HCT116 (cell line): ENCODE measurements at regions not wholly inside any gene's neighbourhood (a gene's known extent, or its start where the extent isn't known, plus 50 kb on each side); places are given as distances from the start of the nearest gene placed in this dataset.

Experiments
- CBX3 ChIP-seq: IDR thresholded peaks from 2 replicates; pipeline ENCODE4 v1.6.1; 2012; ENCODE audit warnings: low read depth
- ELF1 ChIP-seq: IDR thresholded peaks from 2 replicates; pipeline ENCODE4 v1.6.1; 2012; ENCODE audit warnings: low read depth, borderline replicate concordance
- POLR2A ChIP-seq: IDR thresholded peaks from 2 replicates; pipeline ENCODE4 v1.7.0; 2011; ENCODE audit warnings: borderline replicate concordance; ENCODE audit not compliant: insufficient read depth, insufficient read length; ENCODE audit errors: extremely low read depth
- RAD21 ChIP-seq: IDR thresholded peaks from 2 replicates; pipeline ENCODE4 v1.6.1; 2012; ENCODE audit warnings: low read depth, mild to moderate bottlenecking
- TCF7L2 ChIP-seq: IDR thresholded peaks from 2 replicates; pipeline ENCODE4 v1.7.0; 2011; ENCODE audit warnings: borderline replicate concordance, inconsistent platforms; ENCODE audit not compliant: insufficient read depth, insufficient read length; ENCODE audit errors: extremely low read depth
- ZNF274 ChIP-seq: fragments of 200-500 bp; sonication (Bioruptor generic); IDR thresholded peaks from 2 replicates; pipeline ENCODE4 v1.6.1; 2014; ENCODE audit warnings: mild to moderate bottlenecking, low read depth, low read length, inconsistent platforms
- TF ChIP-seq, protein P1 (sequence below), 3 experiments: fragments of 200-600 bp in 1 of 3; sonication (generic) in 1 of 3; IDR thresholded peaks in 2 of 3; conservative IDR thresholded peaks in 1 of 3; 2 replicates each; pipeline ENCODE4 v1.5.1; 2012 to 2017; ENCODE audit warnings: low read depth in 2 of 3, low read length in 2 of 3, antibody characterized with exemption in 1 of 3, borderline replicate concordance in 1 of 3, control low read depth in 1 of 3, mild to moderate bottlenecking in 1 of 3, mixed read lengths in 1 of 3, mixed run types in 1 of 3, moderate library complexity in 1 of 3; ENCODE audit not compliant: insufficient read depth in 1 of 3
- TF ChIP-seq, protein P2 (sequence below): IDR thresholded peaks from 2 replicates; pipeline ENCODE4 v1.6.1; 2011; ENCODE audit warnings: mild to moderate bottlenecking, low read length, moderate library complexity; ENCODE audit not compliant: insufficient replicate concordance; ENCODE audit errors: extremely low read depth
- TF ChIP-seq, protein P3 (sequence below): IDR thresholded peaks from 2 replicates; pipeline ENCODE4 v1.6.1; 2012

DNA sequence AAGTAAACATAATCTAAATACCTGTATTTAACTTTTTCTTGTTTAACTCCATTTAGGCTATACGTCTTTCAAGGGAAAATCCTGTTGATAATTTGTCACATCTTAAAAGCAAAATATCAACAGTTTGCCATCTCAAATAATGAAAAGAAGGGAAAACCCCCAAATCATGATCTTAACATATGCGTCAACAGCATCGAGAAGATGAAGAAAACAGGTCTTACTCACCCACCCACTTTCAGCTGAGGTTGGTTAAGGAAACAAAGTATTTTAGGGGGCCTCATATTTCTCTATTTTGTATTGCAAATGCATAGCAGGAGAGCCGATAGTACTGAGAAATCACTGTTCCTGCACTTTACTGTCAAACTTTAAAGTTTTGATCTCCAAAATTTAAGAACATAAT lies 143.1 kb upstream of the COPS8 start:
- TF ChIP-seq ELF1, result no peak
- TF ChIP-seq POLR2A, result no peak
- TF ChIP-seq, protein P1, sequence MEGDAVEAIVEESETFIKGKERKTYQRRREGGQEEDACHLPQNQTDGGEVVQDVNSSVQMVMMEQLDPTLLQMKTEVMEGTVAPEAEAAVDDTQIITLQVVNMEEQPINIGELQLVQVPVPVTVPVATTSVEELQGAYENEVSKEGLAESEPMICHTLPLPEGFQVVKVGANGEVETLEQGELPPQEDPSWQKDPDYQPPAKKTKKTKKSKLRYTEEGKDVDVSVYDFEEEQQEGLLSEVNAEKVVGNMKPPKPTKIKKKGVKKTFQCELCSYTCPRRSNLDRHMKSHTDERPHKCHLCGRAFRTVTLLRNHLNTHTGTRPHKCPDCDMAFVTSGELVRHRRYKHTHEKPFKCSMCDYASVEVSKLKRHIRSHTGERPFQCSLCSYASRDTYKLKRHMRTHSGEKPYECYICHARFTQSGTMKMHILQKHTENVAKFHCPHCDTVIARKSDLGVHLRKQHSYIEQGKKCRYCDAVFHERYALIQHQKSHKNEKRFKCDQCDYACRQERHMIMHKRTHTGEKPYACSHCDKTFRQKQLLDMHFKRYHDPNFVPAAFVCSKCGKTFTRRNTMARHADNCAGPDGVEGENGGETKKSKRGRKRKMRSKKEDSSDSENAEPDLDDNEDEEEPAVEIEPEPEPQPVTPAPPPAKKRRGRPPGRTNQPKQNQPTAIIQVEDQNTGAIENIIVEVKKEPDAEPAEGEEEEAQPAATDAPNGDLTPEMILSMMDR (IDR thresholded peaks at IDR 0.05 in 2 of 3, conservative IDR thresholded peaks at IDR 0.05 in 1 of 3; ENCODE audit: borderline replicate concordance in 1 of 3, insufficient read depth in 1 of 3, low read depth in 2 of 3, low read length in 2 of 3), result no peak
- TF ChIP-seq TCF7L2, result no peak
- TF ChIP-seq ZNF274, result no peak
- no peak for TF ChIP-seq CBX3
- no peak for TF ChIP-seq RAD21
- TF ChIP-seq, protein P2, sequence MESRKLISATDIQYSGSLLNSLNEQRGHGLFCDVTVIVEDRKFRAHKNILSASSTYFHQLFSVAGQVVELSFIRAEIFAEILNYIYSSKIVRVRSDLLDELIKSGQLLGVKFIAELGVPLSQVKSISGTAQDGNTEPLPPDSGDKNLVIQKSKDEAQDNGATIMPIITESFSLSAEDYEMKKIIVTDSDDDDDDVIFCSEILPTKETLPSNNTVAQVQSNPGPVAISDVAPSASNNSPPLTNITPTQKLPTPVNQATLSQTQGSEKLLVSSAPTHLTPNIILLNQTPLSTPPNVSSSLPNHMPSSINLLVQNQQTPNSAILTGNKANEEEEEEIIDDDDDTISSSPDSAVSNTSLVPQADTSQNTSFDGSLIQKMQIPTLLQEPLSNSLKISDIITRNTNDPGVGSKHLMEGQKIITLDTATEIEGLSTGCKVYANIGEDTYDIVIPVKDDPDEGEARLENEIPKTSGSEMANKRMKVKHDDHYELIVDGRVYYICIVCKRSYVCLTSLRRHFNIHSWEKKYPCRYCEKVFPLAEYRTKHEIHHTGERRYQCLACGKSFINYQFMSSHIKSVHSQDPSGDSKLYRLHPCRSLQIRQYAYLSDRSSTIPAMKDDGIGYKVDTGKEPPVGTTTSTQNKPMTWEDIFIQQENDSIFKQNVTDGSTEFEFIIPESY, result no peak
- TF ChIP-seq, protein P3, sequence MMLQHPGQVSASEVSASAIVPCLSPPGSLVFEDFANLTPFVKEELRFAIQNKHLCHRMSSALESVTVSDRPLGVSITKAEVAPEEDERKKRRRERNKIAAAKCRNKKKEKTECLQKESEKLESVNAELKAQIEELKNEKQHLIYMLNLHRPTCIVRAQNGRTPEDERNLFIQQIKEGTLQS, result no peak
